ENCODE measurements at regions not wholly inside any gene's neighbourhood (a gene's known extent, or its start where the extent isn't known, plus 50 kb on each side); places are given as distances from the start of the nearest gene placed in this dataset.
"Not testable (repeated sequence)": the region's sequence is repeated elsewhere in the genome, so short reads cannot be mapped to it uniquely, and the experiment has no call there.

DNA sequence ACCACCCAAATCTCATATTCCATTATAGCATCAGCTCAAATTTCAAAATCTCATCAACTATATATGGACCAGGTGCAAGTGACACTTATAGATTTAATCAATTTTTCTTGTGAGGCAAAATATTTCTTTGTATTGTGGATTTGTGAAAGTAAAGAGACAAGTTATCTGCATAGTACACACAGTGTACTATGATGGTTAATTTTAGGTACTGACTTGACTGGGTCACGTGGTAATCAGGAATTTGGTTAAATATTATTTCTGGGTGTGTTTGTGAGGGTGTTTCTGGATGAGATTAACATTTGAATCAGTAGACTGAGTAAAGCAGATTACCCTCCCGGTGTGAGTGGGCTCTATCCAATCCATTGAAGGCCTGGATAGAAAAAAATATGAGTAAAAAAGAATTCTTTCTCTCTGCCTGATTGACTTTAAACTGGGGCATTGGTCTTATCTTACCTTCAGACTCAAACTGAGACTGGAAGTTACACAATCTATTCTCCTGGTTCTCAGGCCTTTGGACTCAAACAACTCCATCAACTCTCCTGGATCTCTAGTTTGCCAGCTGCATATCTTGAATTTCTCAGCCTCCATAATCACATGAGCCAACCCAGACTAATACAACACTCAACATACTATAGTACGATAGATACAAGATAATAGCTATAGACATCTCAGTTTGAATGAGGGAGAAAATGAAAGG, 799.9 kb downstream of the NAP1L3 start:
- H3K4me1 ChIP-seq; H3K9me3 ChIP-seq; intact Hi-C loops (cut with DNase I; ENCODE audit: low total_unique reads); DNase-seq (ENCODE audit: low spot score in 2 of 2); H3K27ac ChIP-seq; H3K27me3 ChIP-seq; H3K36me3 ChIP-seq; H3K4me3 ChIP-seq: not testable (repeated sequence)

DNA sequence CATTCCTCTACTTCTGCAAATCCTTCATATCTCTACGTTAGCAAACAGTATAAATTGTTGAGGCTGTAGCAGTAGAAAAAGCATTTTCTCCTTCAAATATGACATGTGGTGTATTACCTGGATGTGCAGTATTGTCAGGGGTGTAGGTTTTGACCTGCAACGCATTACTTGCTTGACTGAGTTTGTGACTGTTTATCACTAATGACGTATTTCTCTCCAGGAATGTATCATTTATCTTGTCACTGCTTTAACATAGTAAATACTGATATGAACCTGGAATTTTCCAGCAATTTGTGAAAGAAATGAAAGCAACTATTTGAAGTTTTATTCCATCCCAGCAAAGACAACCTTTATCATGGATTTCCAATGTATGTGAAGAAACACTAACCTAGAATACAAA, 823.4 kb downstream of the NAP1L3 start:
- H3K4me3 ChIP-seq; DNase-seq (ENCODE audit: low spot score in 2 of 2); H3K27me3 ChIP-seq; H3K9me3 ChIP-seq; H3K27ac ChIP-seq; H3K36me3 ChIP-seq; intact Hi-C loops (cut with DNase I; ENCODE audit: low total_unique reads); H3K4me1 ChIP-seq: not testable (repeated sequence)

DNA sequence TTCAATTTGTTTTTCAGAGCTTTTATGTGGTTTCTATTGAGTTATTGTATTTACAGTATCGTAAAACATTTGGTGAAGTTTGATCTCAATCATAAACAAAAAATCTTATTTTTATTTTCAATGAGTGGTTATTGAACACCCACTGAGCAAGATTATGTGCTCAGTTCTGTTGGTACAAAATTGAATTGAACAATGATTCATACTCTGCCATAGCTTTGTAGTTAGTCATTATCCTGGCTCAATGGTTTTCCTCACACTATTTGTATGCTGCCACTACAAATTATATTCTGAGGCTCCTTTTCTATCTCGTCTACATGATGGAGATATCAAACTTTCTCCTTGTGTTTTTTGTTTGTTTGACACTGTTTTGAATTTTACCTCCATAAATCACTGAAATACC, 829.5 kb downstream of the NAP1L3 start:
- H3K27me3 ChIP-seq; H3K4me3 ChIP-seq; H3K9me3 ChIP-seq; H3K36me3 ChIP-seq; H3K27ac ChIP-seq; H3K4me1 ChIP-seq; DNase-seq (ENCODE audit: low spot score in 2 of 2); intact Hi-C loops (cut with DNase I; ENCODE audit: low total_unique reads): not testable (repeated sequence)

DNA sequence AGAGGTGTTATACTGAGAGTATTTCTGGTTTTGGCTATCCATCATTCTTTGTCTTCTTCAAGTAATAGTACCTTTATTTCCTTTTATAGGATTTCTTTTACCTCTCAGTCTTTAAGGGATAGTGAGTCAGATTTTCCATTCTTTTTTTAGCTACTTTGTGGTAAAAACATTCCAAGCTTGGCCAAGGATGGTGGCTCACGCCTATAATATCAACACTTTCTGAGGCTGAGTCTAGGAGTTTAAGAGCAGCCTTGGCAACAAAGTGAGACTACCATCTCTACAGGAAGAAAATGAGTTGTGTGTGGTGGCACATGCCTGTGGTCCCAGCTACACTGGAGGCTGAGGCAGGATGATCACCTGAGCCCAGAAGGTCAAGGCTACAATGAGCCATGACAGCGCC, 840.6 kb downstream of the NAP1L3 start:
- H3K4me1 ChIP-seq; H3K9me3 ChIP-seq; H3K27ac ChIP-seq; H3K27me3 ChIP-seq; DNase-seq (ENCODE audit: low spot score in 2 of 2); intact Hi-C loops (cut with DNase I; ENCODE audit: low total_unique reads); H3K36me3 ChIP-seq; H3K4me3 ChIP-seq: not testable (repeated sequence)

DNA sequence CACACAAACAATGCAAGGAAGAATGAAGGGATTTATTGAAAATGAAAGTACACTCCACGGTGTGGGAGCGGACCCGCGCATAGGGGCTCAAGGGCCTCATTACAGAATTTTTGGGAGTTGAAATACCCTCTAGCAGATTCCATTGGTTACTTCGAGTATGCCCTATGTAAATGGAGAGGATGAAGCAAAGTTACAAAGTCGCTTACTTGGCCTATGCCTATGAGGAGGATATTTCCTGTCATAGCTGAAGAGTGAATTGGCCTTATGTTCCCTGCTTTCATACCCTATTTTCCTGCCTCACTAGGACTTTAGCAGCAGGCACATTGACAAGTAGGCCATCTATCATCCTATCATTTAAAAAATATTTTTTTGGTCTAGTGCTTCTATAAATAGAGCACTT, 843.3 kb downstream of the NAP1L3 start:
- H3K9me3 ChIP-seq; DNase-seq (ENCODE audit: low spot score in 2 of 2); H3K27me3 ChIP-seq; H3K36me3 ChIP-seq; intact Hi-C loops (cut with DNase I; ENCODE audit: low total_unique reads); H3K27ac ChIP-seq; H3K4me1 ChIP-seq: not testable (repeated sequence)
- H3K4me3 ChIP-seq: peak overlapping the region in 2 of 3 donors; percentile 35

DNA sequence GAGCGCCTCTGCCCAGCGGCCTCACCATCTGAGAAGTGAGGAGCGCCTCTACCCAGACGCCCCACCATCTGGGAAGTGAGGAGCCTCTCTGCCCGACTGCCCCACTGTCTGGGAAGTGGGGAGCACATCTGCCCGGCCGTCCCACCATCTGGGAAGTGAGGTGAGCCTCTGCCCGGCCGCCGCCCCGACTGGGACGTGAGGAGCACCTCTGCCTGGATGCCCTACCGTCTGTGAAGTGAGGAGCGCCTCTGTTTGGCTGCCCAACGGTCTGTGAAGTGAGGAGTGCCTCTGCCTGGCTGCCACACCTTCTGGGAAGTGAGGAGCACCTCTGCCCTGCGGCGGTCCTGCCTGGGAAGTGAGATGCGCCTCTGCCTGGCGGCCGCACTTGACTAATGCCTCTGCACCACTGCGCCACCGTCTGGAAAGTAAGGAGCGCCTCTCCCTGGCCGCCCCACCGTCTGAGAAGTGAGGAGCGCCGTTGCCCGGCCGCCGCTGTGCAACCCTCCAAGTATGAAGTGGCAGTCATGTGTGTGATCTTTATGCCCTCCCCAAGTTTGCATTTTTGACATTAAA, 851.7 kb downstream of the NAP1L3 start:
- H3K27ac ChIP-seq; H3K9me3 ChIP-seq; H3K4me3 ChIP-seq; H3K27me3 ChIP-seq; H3K4me1 ChIP-seq; H3K36me3 ChIP-seq; DNase-seq (ENCODE audit: low spot score in 2 of 2); intact Hi-C loops (cut with DNase I; ENCODE audit: low total_unique reads): not testable (repeated sequence)

DNA sequence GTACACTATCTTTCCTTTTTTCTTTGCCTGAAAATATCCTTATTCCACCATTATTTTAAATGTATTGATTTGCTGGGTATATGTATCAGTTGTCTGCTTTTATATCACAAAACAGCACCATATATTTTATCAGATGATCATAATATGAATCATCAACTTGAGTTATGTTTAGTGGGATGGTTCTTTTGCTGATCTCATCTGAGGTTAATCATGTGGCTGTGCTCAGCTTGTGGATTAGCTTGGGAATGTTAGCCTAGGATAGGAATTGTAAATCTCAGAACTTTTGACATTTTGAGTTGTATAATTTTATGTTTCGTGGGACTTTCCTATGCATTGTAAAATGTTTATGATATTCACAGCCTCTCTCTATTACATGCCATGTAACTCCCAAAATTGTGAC, 881.3 kb downstream of the NAP1L3 start:
- intact Hi-C loops (cut with DNase I; ENCODE audit: low total_unique reads); H3K27me3 ChIP-seq; H3K4me1 ChIP-seq; H3K27ac ChIP-seq; H3K4me3 ChIP-seq; H3K9me3 ChIP-seq; DNase-seq (ENCODE audit: low spot score in 2 of 2); H3K36me3 ChIP-seq: not testable (repeated sequence)

DNA sequence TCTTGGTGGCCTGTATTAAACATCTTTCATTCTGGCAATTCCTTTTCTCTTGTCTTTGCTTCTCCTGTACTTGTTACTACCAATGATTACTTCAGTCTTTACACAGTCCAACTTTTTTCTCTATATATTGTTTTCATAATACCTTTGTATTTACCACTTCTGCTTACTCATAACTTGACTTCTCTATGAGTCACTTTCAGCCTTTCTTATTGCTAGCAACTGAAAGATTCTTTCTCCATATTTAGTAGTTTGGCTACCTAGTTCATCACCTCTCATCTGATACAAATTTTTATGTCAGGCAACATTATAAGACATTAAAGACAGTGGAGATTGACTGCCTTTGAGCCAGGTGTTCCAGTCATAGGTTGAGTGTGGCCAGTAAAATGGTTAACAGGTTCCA, 893.3 kb downstream of the NAP1L3 start:
- H3K4me1 ChIP-seq; H3K4me3 ChIP-seq; H3K9me3 ChIP-seq; intact Hi-C loops (cut with DNase I; ENCODE audit: low total_unique reads); H3K36me3 ChIP-seq; H3K27me3 ChIP-seq; H3K27ac ChIP-seq; DNase-seq (ENCODE audit: low spot score in 2 of 2): not testable (repeated sequence)

DNA sequence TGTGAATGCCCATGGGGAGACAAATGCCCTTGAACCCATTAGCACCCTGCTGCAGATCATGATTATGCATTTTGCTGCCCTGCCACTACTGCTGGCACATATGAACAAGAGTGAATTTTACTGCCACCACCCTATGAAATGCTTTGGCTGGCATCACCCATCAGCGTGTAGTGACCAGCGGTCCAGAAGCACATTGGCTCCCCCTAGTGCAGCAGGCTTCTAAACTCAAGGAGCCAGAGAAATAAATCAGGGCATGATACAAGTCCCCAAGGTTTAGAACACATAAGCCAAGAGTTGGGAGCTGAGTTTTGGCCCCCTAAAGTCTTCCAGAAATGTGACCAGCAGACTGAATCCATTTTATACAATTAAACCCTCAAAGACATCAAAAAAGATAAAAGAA, 899.4 kb downstream of the NAP1L3 start:
- intact Hi-C loops (cut with DNase I; ENCODE audit: low total_unique reads): not testable (repeated sequence)

DNA sequence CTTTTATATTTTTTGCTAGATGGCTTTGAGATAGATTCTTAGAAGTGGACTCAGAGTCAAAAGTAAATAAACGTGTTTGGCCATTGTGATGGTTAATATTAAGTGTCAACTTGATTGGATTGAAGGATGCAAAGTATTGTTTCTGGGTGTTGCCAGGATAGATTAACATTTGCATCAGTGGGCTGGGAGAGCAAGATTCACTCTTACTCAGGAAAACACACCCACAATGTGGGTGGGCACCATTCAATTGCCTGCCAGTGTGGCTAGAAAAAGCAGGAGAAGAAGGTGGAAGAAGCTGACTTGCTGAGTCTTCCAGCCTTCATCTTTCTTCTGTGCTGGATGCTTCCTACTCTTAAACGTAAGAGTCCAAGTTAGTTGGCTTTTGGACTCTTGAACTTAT, 912.4 kb downstream of the NAP1L3 start:
- intact Hi-C loops (cut with DNase I; ENCODE audit: low total_unique reads); H3K9me3 ChIP-seq; H3K4me1 ChIP-seq; H3K27me3 ChIP-seq; DNase-seq (ENCODE audit: low spot score in 2 of 2); H3K36me3 ChIP-seq; H3K27ac ChIP-seq; H3K4me3 ChIP-seq: not testable (repeated sequence)

More for the DNA sequence above, 899.4 kb downstream of the NAP1L3 start:
- H3K4me3 ChIP-seq; H3K9me3 ChIP-seq; H3K27ac ChIP-seq; H3K27me3 ChIP-seq; H3K4me1 ChIP-seq; DNase-seq (ENCODE audit: low spot score in 2 of 2); H3K36me3 ChIP-seq: not testable (repeated sequence)
